HG03378 (cell line): ENCODE measurements at regions not wholly inside any gene's neighbourhood (a gene's known extent, or its start where the extent isn't known, plus 50 kb on each side); places are given as distances from the start of the nearest gene placed in this dataset.

Experiments
- ATAC-seq: cut with Tn5 transposase; IDR thresholded peaks from one replicate; pipeline ENCODE4 v1.9.1; 2021; ENCODE audit warnings: mild to moderate bottlenecking, moderate library complexity; ENCODE audit not compliant: unreplicated experiment

GRCh38 chr1:87673309-87673708 lies 344.6 kb downstream of the LMO4 start:
- no peak for ATAC-seq

DNA sequence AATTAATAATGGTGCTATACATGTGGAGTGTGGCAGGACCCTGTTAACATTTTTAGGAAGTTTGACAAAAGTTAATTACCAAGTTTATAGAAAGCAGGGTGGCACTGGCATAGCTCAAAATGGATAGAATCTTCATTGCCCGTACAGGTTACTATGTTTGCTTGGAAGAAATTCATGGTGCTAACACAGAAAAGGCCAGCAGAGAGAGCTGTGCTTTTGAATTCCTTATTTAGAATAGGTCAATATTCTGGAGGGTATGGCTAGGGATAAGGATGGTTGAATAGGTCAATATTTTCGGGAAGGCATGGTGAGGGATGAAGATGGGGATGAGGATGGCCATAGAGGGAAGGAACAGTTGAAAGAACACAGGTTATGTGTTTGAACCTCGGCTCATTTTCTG lies 345.1 kb downstream of the LMO4 start:
- no peak for ATAC-seq

DNA sequence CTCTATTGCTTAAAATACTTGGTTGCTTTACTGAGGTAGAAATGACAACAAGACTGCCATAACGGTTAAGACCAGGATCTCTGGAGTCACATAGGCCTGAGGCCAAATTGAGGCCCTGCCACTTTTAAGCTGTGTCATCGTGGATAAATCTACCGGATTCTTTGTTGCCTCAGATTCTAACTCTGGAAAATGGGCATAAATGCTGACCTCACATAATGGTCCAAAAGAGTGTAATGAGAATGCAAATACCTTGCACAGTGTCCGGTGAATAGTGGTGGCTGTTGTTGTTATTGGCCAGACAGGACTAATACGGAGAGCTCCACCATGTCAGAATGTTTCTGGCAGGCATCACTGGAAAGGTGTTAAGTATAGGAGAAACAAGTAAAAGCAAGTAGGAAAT lies 346.1 kb downstream of the LMO4 start:
- ATAC-seq, result no peak

DNA sequence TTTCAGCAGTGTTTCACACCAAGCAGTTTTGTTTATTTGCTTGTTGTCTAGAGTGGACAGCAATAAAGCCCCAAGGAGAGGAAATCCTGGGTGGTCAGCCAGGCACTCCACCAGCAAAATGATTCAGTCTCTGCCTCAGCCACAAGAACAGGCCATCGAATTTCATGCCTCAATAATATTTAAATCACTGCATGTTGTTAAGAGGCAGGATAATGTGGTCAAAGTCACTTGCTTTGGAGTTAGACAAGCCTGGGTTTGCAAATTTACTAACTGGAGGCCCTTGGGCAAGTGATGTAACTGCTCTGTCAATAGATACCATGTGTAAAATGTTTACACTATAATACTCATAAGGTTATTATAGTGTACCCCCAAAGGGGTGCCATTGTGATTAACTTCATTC lies 349.6 kb downstream of the LMO4 start:
- ATAC-seq, result no peak

DNA sequence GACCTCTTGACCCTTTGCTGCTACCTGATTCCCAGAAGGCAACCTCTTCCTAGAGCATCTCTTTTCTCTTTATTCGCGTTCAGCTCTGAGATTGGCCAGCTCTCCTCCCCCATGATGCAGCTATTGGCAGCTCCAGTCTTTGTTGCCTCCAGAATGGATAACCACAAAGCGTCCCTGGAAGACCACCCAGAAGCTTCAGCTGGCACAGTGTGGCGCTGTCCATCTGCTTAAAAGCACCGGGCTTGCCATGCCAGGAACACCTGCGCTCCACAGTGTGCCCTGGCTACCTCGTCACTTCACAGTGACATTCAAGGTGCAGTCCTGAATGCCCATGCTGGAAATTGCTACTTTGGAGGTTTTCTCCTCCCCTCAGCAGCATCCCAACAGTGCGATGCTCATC lies 353.9 kb downstream of the LMO4 start:
- ATAC-seq, result no peak

- no peak for ATAC-seq
Observed at GRCh38 chr1:87683196-87683956, 354.7 kb downstream of the LMO4 start.

DNA sequence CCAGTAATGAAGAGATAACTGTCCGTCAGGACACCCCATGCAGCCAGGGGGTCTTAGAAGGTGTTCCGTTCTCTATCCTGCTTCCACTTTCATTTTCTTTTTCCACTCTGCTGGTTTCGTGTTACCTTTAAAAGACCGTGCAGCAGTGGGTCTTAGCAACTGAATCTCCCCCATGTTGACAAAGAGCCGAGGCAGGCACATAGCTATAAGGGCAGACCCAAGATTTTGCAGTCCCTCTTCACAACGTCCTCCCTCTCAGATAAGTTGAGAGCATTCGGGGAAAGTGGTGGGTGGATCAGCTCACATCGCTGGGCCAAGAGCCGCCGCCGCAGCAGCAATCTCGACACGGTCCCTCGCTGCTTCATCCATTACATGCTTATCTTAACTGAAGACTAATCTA lies 355.5 kb downstream of the LMO4 start:
- ATAC-seq, result no peak

GRCh38 chr1:87684713-87685205 lies 356.1 kb downstream of the LMO4 start:
- no peak for ATAC-seq

DNA sequence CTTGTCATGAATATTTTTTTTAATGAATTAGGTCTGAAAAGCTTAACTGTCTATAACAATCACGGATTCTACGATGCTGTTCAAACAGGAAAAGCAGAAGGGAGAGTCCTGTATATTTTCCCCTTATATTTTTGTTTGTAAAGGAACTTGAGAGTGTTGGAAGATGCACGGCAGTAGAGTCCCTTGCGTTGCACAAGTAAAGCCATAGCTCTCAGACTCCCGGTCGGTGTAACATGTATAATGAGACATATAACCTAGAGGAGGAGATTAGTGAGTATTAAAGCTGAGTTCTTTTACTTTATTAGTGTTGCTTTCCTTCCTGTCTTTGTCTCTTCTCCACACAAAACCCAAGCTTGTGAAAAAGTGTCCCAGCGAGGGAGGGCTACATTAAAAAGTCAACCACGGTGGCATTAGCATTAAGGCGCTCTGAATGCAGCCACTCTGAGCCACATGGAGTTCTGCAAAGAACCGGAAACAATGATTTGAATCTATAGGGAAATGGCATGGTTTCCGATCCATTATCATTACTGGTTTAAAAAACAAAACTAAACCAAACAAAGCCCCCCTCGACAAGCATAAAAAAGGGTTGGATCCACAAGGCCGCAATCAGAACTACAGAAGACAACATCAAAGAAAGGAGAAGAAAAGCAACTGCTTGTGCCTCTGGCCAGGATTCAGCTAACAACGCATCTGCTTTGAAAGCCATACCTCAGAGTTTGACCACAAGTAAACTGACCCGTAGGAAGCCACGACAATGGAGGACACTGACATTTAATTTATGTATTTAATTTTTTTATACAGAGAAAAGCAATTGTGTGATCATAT lies 356.8 kb downstream of the LMO4 start:
- ATAC-seq, result no peak

DNA sequence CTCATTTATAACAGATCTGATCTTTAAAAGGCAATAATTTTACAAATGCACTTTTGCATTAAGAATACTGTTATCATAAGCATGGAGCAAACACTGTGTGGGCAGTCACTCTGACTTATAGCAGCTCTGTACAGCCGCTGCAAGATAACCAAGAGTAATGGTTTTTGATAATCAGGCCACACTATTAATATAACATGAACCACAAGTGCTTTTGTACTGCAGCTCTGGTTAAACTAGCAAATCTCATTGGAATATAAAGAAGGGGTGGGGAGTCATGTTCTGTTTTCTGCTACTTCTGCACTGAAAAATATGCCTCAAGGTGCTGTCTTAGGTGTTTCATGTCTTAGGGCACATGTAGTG lies 357.4 kb downstream of the LMO4 start:
- no peak for ATAC-seq

- no peak for ATAC-seq
Observed at GRCh38 chr1:87686671-87687070, 358.0 kb downstream of the LMO4 start.

- no peak for ATAC-seq
Observed at GRCh38 chr1:87688136-87688535, 359.5 kb downstream of the LMO4 start.

- ATAC-seq, result no peak
Observed at GRCh38 chr1:87689487-87689886, 360.8 kb downstream of the LMO4 start.

GRCh38 chr1:87696483-87696882 lies 367.8 kb downstream of the LMO4 start:
- no peak for ATAC-seq

DNA sequence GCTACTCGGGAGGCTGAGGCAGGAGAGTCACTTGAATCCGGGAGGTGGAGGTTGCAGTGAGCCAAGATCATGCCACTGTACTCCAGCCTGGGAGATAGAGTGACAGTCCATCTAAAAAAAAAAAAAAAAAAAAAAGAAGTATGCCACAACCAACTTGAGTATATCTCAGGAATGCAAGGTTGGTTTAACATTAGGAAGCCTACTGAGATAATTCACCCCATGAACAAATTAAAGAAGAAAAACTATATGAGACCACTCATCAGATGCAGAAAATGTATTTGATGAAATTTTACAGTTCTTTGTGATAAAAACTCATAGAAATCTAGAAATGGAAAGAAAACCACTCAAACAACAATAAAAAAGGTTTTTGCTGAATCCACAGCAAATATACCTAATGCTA lies 373.8 kb downstream of the LMO4 start:
- no peak for ATAC-seq

GRCh38 chr1:87705233-87705632 lies 376.6 kb downstream of the LMO4 start:
- ATAC-seq, result no peak

GRCh38 chr1:87706203-87706602 lies 377.5 kb downstream of the LMO4 start:
- no peak for ATAC-seq

- no peak for ATAC-seq
Observed at GRCh38 chr1:87706779-87707228, 378.1 kb downstream of the LMO4 start.

- ATAC-seq, result no peak
Observed at GRCh38 chr1:87707411-87707810, 378.7 kb downstream of the LMO4 start.

DNA sequence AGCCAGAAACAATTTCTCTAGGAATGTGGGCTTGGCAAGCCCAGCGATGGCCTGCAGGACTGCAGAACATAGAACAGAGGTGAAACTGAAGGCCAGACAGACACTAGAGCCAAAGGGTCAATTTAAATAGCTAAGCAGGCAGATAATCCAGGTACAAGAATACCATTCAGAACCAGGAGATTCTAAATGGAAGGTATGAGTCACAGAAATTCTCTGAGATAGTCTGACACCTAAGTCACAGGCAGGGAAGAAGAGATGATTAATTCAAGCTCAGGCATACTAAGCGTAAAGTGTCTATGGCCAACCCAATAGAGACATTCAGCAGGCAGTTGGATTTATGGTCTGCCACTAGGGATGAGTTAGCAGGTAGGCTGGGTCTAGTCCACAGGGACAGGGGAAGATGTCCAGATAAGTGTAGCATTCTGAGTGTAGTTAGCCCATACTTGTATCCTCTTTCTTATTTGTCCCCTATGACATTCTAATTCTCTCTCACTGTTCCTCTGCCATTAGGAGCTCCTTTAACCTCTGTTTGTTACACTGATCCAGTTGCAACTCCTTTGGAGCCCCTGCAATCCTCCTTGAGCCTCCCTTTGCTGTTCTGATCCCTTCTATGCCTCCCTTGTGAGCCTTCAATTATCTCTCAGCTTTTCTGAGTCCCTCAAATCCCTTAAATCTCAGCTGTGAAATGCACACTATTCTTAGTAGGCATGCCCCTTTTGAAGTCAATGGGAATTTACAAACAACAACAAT lies 383.8 kb downstream of the LMO4 start:
- ATAC-seq, result no peak

DNA sequence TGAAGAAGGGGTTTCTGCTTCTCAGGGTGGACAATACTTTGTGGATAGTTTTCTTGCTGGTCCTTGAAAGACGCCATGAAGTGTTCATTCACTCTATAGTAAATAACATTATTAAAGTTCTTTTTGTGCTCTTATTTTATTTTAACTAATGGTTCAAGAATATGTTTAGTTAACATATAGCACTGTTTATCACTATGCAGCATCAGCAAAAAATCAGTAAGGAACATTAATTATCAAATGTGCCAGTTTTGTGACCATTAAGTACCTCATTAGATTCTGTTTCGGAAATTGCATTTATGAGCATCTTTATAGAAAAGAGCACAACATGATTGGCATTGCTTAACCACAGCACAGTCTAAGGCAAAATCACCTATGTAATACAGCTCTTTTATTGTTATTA lies 385.6 kb downstream of the LMO4 start:
- ATAC-seq, result no peak
